NOMO-1 (cell line): ENCODE measurements at regions not wholly inside any gene's neighbourhood (a gene's known extent, or its start where the extent isn't known, plus 50 kb on each side); places are given as distances from the start of the nearest gene placed in this dataset.

Experiments used
- DNase-seq, 2 experiments: peaks; one replicate each; lab custom pipeline; 2025; ENCODE audit not compliant: unreplicated experiment in 2 of 2; lab: John Stamatoyannopoulos, UW

GRCh38 chr2:199136242-199136641, 321.5 kb downstream of the SATB2 start:
- DNase-seq: no peak

- DNase-seq: no peak
Observed at GRCh38 chr2:199131876-199132275, 325.9 kb downstream of the SATB2 start.

- no peak for DNase-seq
Observed at GRCh38 chr2:199131136-199131655, 326.5 kb downstream of the SATB2 start.

- DNase-seq: no peak
Observed at GRCh38 chr2:199130501-199130900, 327.2 kb downstream of the SATB2 start.

GRCh38 chr2:199128476-199129229, 329.1 kb downstream of the SATB2 start:
- no peak for DNase-seq

- DNase-seq: no peak
Observed at GRCh38 chr2:199119796-199120195, 337.9 kb downstream of the SATB2 start.

- DNase-seq: no peak
Observed at GRCh38 chr2:199118673-199119112, 339.0 kb downstream of the SATB2 start.

- DNase-seq: no peak
Observed at GRCh38 chr2:199115169-199115568, 342.6 kb downstream of the SATB2 start.

- DNase-seq: no peak
Observed at GRCh38 chr2:199113111-199113510, 344.6 kb downstream of the SATB2 start.

GRCh38 chr2:199111458-199111857, 346.3 kb downstream of the SATB2 start:
- DNase-seq: no peak

- DNase-seq: no peak
Observed at GRCh38 chr2:199108056-199108455, 349.7 kb downstream of the SATB2 start.

GRCh38 chr2:199105826-199106225, 351.9 kb downstream of the SATB2 start:
- DNase-seq: no peak

GRCh38 chr2:199101487-199101886, 356.3 kb downstream of the SATB2 start:
- no peak for DNase-seq

- DNase-seq: no peak
Observed at GRCh38 chr2:199100326-199101110, 357.2 kb downstream of the SATB2 start.

- DNase-seq: no peak
Observed at GRCh38 chr2:199092419-199092818, 365.3 kb downstream of the SATB2 start.

GRCh38 chr2:199085261-199085660, 372.5 kb downstream of the SATB2 start:
- DNase-seq: no peak

GRCh38 chr2:199070322-199070949, 387.3 kb downstream of the SATB2 start:
- DNase-seq: no peak

GRCh38 chr2:199064201-199064600, 393.5 kb downstream of the SATB2 start:
- no peak for DNase-seq

GRCh38 chr2:199057936-199058335, 399.8 kb downstream of the SATB2 start:
- no peak for DNase-seq

- no peak for DNase-seq
Observed at GRCh38 chr2:199055336-199055735, 402.4 kb downstream of the SATB2 start.

GRCh38 chr2:199042660-199043379, 414.9 kb downstream of the SATB2 start:
- no peak for DNase-seq
